ENCODE measurements at regions not wholly inside any gene's neighbourhood (a gene's known extent, or its start where the extent isn't known, plus 50 kb on each side); places are given as distances from the start of the nearest gene placed in this dataset.
A peak's percentile ranks its signal among the peaks of the same experiment; 100 is the strongest.

DNA sequence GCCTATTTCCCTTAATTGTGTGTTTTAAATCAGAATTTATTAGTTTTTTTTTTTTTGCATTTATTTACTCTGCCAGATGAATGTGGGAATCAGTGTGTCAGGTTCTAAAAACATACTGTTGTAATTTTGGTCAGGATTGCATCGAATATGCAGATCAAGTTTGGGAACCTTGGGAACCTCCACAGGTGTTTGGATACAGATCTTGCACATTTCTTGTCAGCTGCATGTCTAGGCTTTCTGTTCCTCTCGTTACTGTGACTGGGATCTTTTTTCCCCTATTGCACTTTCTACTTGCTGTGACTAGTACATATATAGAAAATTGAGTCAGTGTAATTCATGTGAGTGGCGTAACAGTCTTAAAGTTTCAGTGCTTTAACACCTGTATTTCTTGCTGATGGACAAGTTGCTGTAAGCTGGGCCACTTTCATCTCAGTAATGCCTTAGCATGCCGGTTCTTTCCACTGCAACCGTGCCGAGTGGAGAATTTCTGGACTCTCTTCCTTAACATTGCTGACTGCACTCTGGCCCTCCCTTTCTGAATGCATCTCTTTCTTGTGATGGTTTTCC, 112.5 kb downstream of the TENT4A start:
- intact Hi-C loops (cut with micrococcal nuclease), result no loop called here
- peaks cover 5 to 9% of the 10 kb centered on the region in 2 donors for H3K27me3 Mint-ChIP-seq
- H3K4me1 Mint-ChIP-seq, result peaks cover 21 to 30% (median 25%) of the 10 kb centered on the region in 4 donors
- ChIA-PET CTCF (ENCODE audit: partially characterized antibody) (no interaction called here), POLR2A (ENCODE audit: partially characterized antibody) (no interaction called here)
- Histone ChIP-seq H3K36me3 (ENCODE audit: insufficient read depth, low read length) (no peaks in the 10 kb centered on the region), H3K4me1 (ENCODE audit: insufficient read depth, low read length) (peaks cover 22% of the 10 kb centered on the region), H3K9me3 (ENCODE audit: control insufficient read depth in 1 of 2, low read length in 2 of 2) (peaks cover 0 to 4% of the 10 kb centered on the region in 2 donors), H3K27ac (ENCODE audit: low read depth, low read length) (no peak overlapping the region), H3K27me3 (ENCODE audit: insufficient read depth, low read length) (no peaks in the 10 kb centered on the region), H3K4me3 (ENCODE audit: low read length in 2 of 2) (no peak overlapping the region)
- H3K27ac Mint-ChIP-seq, result peak overlapping the region in 1 of 7 donors; percentile 13
- H3K4me3 Mint-ChIP-seq, result no peak overlapping the region
- peaks cover 5% of the 10 kb centered on the region in 2 donors for H3K36me3 Mint-ChIP-seq
- DNase-seq, result no peak
- peaks cover 1 to 27% (median 18%) of the 10 kb centered on the region in 8 donors for H3K9me3 Mint-ChIP-seq

- H3K9me3 ChIP-seq (ENCODE audit: control insufficient read depth in 1 of 2, low read length in 2 of 2), result no peaks in the 10 kb centered on the region
- H3K4me1 ChIP-seq (ENCODE audit: insufficient read depth, low read length), result peaks cover 22% of the 10 kb centered on the region
- peak overlapping the region in 1 of 7 donors; percentile 84 for H3K27ac Mint-ChIP-seq
- H3K36me3 Mint-ChIP-seq, result peaks cover 5% of the 10 kb centered on the region in 2 donors
- peaks cover 22 to 33% (median 29%) of the 10 kb centered on the region in 4 donors for H3K4me1 Mint-ChIP-seq
- no peaks in the 10 kb centered on the region for H3K36me3 ChIP-seq (ENCODE audit: insufficient read depth, low read length)
- H3K27me3 Mint-ChIP-seq, result peaks cover 3 to 6% of the 10 kb centered on the region in 2 donors
- no peak overlapping the region for H3K4me3 Mint-ChIP-seq
- ChIA-PET POLR2A (ENCODE audit: partially characterized antibody) (no interaction called here), CTCF (ENCODE audit: partially characterized antibody) (no interaction called here)
- DNase-seq, result no peak
- H3K9me3 Mint-ChIP-seq, result peaks cover 3 to 20% (median 12%) of the 10 kb centered on the region in 8 donors
- H3K27me3 ChIP-seq (ENCODE audit: insufficient read depth, low read length), result no peaks in the 10 kb centered on the region
- no peak overlapping the region for H3K4me3 ChIP-seq (ENCODE audit: low read length in 2 of 2)
- intact Hi-C loops (cut with micrococcal nuclease), result no loop called here
- H3K27ac ChIP-seq (ENCODE audit: low read depth, low read length), result no peak overlapping the region
Measured at GRCh38 chr5:6826756-6827155, 113.5 kb downstream of the TENT4A start.

DNA sequence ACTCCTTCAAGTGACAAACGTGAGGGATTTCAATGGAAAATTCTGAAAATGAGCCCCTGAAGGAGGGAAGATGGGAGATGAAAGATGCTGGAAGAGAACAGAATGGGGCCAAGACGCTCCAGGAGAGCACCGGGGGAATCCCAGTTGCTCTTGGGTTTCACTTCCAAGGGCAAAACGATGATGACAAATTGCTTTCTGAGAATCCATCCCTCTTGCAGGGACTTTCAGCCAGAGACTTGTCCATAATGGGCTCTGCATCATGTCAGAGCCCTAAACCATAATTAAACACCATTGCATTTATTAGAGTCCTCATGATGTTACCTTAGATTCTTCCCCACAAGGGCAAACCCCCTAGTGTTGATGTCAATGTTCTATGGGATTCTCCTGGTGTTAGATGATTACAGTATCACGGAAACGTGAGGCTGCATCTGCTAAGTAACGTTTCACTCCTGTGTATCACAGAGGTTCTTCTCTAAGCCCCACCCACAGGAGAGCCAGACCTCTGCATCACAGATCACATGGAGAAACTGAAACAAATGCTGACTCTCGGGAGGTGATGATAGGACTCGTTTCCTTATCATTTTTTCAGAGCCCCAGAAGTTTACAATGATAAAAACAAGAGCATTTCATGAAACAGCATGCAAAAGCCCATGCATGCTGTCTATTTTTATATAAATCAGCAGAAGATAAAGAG, 114.4 kb downstream of the TENT4A start:
- no peaks in the 10 kb centered on the region for H3K9me3 ChIP-seq (ENCODE audit: control insufficient read depth in 1 of 2, low read length in 2 of 2)
- no peaks in the 10 kb centered on the region for H3K27me3 ChIP-seq (ENCODE audit: insufficient read depth, low read length)
- CTCF ChIA-PET (ENCODE audit: partially characterized antibody), result no interaction called here
- peak; percentile 49 to 72 (median 53) for DNase-seq
- H3K4me1 ChIP-seq (ENCODE audit: insufficient read depth, low read length), result peaks cover 25% of the 10 kb centered on the region
- H3K36me3 ChIP-seq (ENCODE audit: insufficient read depth, low read length), result no peaks in the 10 kb centered on the region
- peaks cover 3 to 6% of the 10 kb centered on the region in 2 donors for H3K27me3 Mint-ChIP-seq
- peak overlapping the region; percentile 85 to 96 (median 89) for H3K4me3 Mint-ChIP-seq
- peaks cover 5% of the 10 kb centered on the region in 2 donors for H3K36me3 Mint-ChIP-seq
- peaks cover 3 to 11% (median 6%) of the 10 kb centered on the region in 8 donors for H3K9me3 Mint-ChIP-seq
- H3K27ac Mint-ChIP-seq, result peak overlapping the region; percentile 77 to 94 (median 85)
- intact Hi-C loops (cut with micrococcal nuclease), result no loop called here
- peaks cover 26 to 33% (median 31%) of the 10 kb centered on the region in 4 donors for H3K4me1 Mint-ChIP-seq
- H3K27ac ChIP-seq (ENCODE audit: low read depth, low read length), result peak overlapping the region; percentile 43
- H3K4me3 ChIP-seq (ENCODE audit: low read length in 2 of 2), result peak overlapping the region in 1 of 2 donors; percentile 48
- POLR2A ChIA-PET (ENCODE audit: partially characterized antibody), result no interaction called here

GRCh38 chr5:6829150-6829784, 116.0 kb downstream of the TENT4A start:
- Histone ChIP-seq H3K4me1 (ENCODE audit: insufficient read depth, low read length) (peaks cover 34% of the 10 kb centered on the region), H3K4me3 (ENCODE audit: low read length in 2 of 2) (peak overlapping the region in 1 of 2 donors; percentile 48), H3K9me3 (ENCODE audit: control insufficient read depth in 1 of 2, low read length in 2 of 2) (no peaks in the 10 kb centered on the region), H3K27me3 (ENCODE audit: insufficient read depth, low read length) (no peaks in the 10 kb centered on the region), H3K27ac (ENCODE audit: low read depth, low read length) (no peak overlapping the region), H3K36me3 (ENCODE audit: insufficient read depth, low read length) (no peaks in the 10 kb centered on the region)
- Mint-ChIP-seq H3K27me3 (peaks cover 0 to 2% of the 10 kb centered on the region in 2 donors), H3K9me3 (peaks cover 0 to 3% (median 0%) of the 10 kb centered on the region in 8 donors), H3K27ac (peak overlapping the region; percentile 6 to 85 (median 58)), H3K36me3 (peaks cover 0 to 3% of the 10 kb centered on the region in 2 donors), H3K4me3 (peak overlapping the region; percentile 77 to 96 (median 89)), H3K4me1 (peaks cover 29 to 33% (median 29%) of the 10 kb centered on the region in 4 donors)
- CTCF ChIA-PET (ENCODE audit: partially characterized antibody), result interaction anchor here (1.2 to 1.6 kb wide), 2 partner anchors 9 to 18 kb away, joined by 3 to 4 read pairs; no protein-coding TSS in a partner anchor
- intact Hi-C loops (cut with micrococcal nuclease), result no loop called here
- peak in 4 of 5 donors; percentile 8 to 70 (median 30) for DNase-seq
- POLR2A ChIA-PET (ENCODE audit: partially characterized antibody), result interaction anchor here (0.9 kb wide), 1 partner anchor 18 kb away, joined by 3 read pairs; no protein-coding TSS in a partner anchor

DNA sequence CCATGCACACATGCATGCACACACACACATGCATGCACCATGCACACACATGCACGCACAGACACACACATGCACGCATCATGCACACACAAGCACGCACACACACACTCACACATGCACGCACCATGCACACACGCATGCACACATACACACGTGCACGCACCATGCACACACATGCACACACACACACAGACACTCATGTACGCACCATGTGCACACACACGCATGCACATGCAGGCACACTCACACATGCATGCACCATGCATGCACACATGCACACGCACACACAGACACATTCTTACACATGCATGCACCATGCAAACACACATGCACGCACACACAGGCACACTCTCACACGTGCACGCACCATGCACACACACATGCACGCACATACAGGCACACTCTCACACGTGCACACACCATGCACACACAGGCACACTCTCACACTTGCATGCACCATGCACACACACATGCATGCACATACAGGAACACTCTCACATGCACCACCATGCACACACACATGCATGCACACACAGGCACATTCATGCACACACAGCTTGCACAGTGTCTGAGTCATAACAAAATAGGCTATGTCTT, 117.5 kb downstream of the TENT4A start:
- Mint-ChIP-seq H3K4me1 (peaks cover 29 to 33% (median 29%) of the 10 kb centered on the region in 4 donors), H3K27ac (peak overlapping the region in 1 of 7 donors; percentile 61), H3K9me3 (peaks cover 0 to 3% (median 0%) of the 10 kb centered on the region in 8 donors), H3K4me3 (peak overlapping the region in 2 of 8 donors; percentile 2 to 44), H3K27me3 (no peaks in the 10 kb centered on the region), H3K36me3 (peaks cover 0 to 3% of the 10 kb centered on the region in 2 donors)
- Histone ChIP-seq H3K27me3 (ENCODE audit: insufficient read depth, low read length) (no peaks in the 10 kb centered on the region), H3K27ac (ENCODE audit: low read depth, low read length) (no peak overlapping the region), H3K9me3 (ENCODE audit: control insufficient read depth in 1 of 2, low read length in 2 of 2) (no peaks in the 10 kb centered on the region), H3K4me1 (ENCODE audit: insufficient read depth, low read length) (peaks cover 34% of the 10 kb centered on the region), H3K36me3 (ENCODE audit: insufficient read depth, low read length) (no peaks in the 10 kb centered on the region), H3K4me3 (ENCODE audit: low read length in 2 of 2) (no peak overlapping the region)
- ChIA-PET CTCF (ENCODE audit: partially characterized antibody) (interaction anchor here (0.9 to 1.2 kb wide), 2 partner anchors 8 to 17 kb away, joined by 3 to 4 read pairs; no protein-coding TSS in a partner anchor), POLR2A (ENCODE audit: partially characterized antibody) (no interaction called here)
- no peak for DNase-seq
- intact Hi-C loops (cut with micrococcal nuclease), result no loop called here

- H3K9me3 ChIP-seq (ENCODE audit: control insufficient read depth in 1 of 2, low read length in 2 of 2), result no peaks in the 10 kb centered on the region
- Mint-ChIP-seq H3K4me3 (peak overlapping the region in 1 of 8 donors; percentile 5), H3K27ac (peak overlapping the region in 2 of 7 donors; percentile 12 to 50), H3K36me3 (peaks cover 0 to 3% of the 10 kb centered on the region in 2 donors), H3K4me1 (peaks cover 29 to 33% (median 29%) of the 10 kb centered on the region in 4 donors), H3K9me3 (peaks cover 0 to 3% (median under 1%) of the 10 kb centered on the region in 8 donors), H3K27me3 (no peaks in the 10 kb centered on the region)
- ChIA-PET CTCF (ENCODE audit: partially characterized antibody) (no interaction called here), POLR2A (ENCODE audit: partially characterized antibody) (no interaction called here)
- peaks cover 34% of the 10 kb centered on the region for H3K4me1 ChIP-seq (ENCODE audit: insufficient read depth, low read length)
- H3K36me3 ChIP-seq (ENCODE audit: insufficient read depth, low read length), result no peaks in the 10 kb centered on the region
- intact Hi-C loops (cut with micrococcal nuclease), result no loop called here
- no peaks in the 10 kb centered on the region for H3K27me3 ChIP-seq (ENCODE audit: insufficient read depth, low read length)
- no peak for DNase-seq
- H3K4me3 ChIP-seq (ENCODE audit: low read length in 2 of 2), result no peak overlapping the region
- H3K27ac ChIP-seq (ENCODE audit: low read depth, low read length), result no peak overlapping the region
Measured at GRCh38 chr5:6831678-6832671, 118.7 kb downstream of the TENT4A start.
